Endodermal cell (in vitro differentiated cells): ENCODE measurements at regions not wholly inside any gene's neighbourhood (a gene's known extent, or its start where the extent isn't known, plus 50 kb on each side); places are given as distances from the start of the nearest gene placed in this dataset.

Experiments
- DNase-seq: peaks from one replicate; pipeline ENCODE4 v3.0.0-alpha.2; 2017
- H3K27ac ChIP-seq: 2 replicates; pipeline ENCODE4 v1.5.1; 2013; ENCODE audit warnings: mild to moderate bottlenecking, low read depth, low read length, moderate library complexity
- H3K27me3 ChIP-seq: 2 replicates; pipeline ENCODE4 v1.6.1; 2013; ENCODE audit warnings: mild to moderate bottlenecking, low read length, moderate library complexity; ENCODE audit not compliant: insufficient read depth, control insufficient read depth, poor library complexity, severe bottlenecking
- H3K36me3 ChIP-seq: 2 replicates; pipeline ENCODE4 v1.7.0; 2013; ENCODE audit warnings: mild to moderate bottlenecking, low read length, moderate library complexity; ENCODE audit not compliant: control insufficient read depth, insufficient read depth
- H3K4me1 ChIP-seq: one replicate; pipeline ENCODE4 v1.7.0; 2013; ENCODE audit warnings: low read length; ENCODE audit not compliant: control insufficient read depth, insufficient read depth
- H3K4me3 ChIP-seq: 2 replicates; pipeline ENCODE4 v1.5.1; 2013; ENCODE audit warnings: mild to moderate bottlenecking, low read length, moderate library complexity
- H3K9ac ChIP-seq: 2 replicates; pipeline ENCODE4 v1.6.1; 2013; ENCODE audit warnings: mild to moderate bottlenecking, low read length, moderate library complexity; ENCODE audit not compliant: poor library complexity, severe bottlenecking; ENCODE audit errors: extremely low read depth
- H3K9me3 ChIP-seq: 2 replicates; pipeline ENCODE4 v1.6.1; 2013; ENCODE audit warnings: mild to moderate bottlenecking, low read length, moderate library complexity; ENCODE audit not compliant: control insufficient read depth
- H3K27ac Mint-ChIP-seq: 2 replicates; pipeline ENCODE4 v1.8.0; 2020; ENCODE audit warnings: mixed read lengths
- H3K27me3 Mint-ChIP-seq: 2 replicates; pipeline ENCODE4 v1.8.0; 2021; ENCODE audit warnings: mild to moderate bottlenecking, mixed read lengths; ENCODE audit not compliant: insufficient read depth
- H3K36me3 Mint-ChIP-seq: 2 replicates; pipeline ENCODE4 v1.8.0; 2020; ENCODE audit warnings: low read depth, mixed read lengths
- H3K4me1 Mint-ChIP-seq: 2 replicates; pipeline ENCODE4 v1.8.0; 2020; ENCODE audit warnings: mixed read lengths
- H3K4me3 Mint-ChIP-seq: 2 replicates; pipeline ENCODE4 v1.8.0; 2020; ENCODE audit warnings: mild to moderate bottlenecking, moderate library complexity, mixed read lengths
- H3K9me3 Mint-ChIP-seq: 2 replicates; pipeline ENCODE4 v1.8.0; 2020; ENCODE audit warnings: mild to moderate bottlenecking, mixed read lengths
- WGBS, 2 experiments: methylation state at CpG; one replicate each; pipeline versions ENCODE4 v1.1.5 to v1.1.7; 2013; ENCODE audit warnings: missing lambda C conversion rate in 2 of 2, mixed read lengths in 1 of 2; ENCODE audit not compliant: insufficient coverage in 1 of 2, insufficient read length in 1 of 2; 5-methylcytosine and 5-hydroxymethylcytosine counted together
- TF ChIP-seq, protein P1 (sequence below): fragments of 200-600 bp; sonication (generic); conservative IDR thresholded peaks from 2 replicates; pipeline ENCODE4 v1.5.0; 2021; ENCODE audit warnings: antibody characterized with exemption, mild to moderate bottlenecking

- Histone ChIP-seq H3K27ac (peak overlapping the region; percentile 71), H3K9me3 (no peaks in the 10 kb centered on the region), H3K36me3 (no peaks in the 10 kb centered on the region), H3K9ac (no peak overlapping the region), H3K4me1 (peaks cover 1% of the 10 kb centered on the region), H3K27me3 (peaks cover 5% of the 10 kb centered on the region), H3K4me3 (no peak overlapping the region)
- Mint-ChIP-seq H3K27ac (no peak overlapping the region), H3K36me3 (no peaks in the 10 kb centered on the region), H3K4me3 (no peak overlapping the region), H3K27me3 (peaks cover 3% of the 10 kb centered on the region), H3K9me3 (no peaks in the 10 kb centered on the region), H3K4me1 (no peaks in the 10 kb centered on the region)
- 82 to 87% methylated on average over 6 to 9 of the region's 9 CpGs for WGBS, 2 experiments
- TF ChIP-seq, protein P1, sequence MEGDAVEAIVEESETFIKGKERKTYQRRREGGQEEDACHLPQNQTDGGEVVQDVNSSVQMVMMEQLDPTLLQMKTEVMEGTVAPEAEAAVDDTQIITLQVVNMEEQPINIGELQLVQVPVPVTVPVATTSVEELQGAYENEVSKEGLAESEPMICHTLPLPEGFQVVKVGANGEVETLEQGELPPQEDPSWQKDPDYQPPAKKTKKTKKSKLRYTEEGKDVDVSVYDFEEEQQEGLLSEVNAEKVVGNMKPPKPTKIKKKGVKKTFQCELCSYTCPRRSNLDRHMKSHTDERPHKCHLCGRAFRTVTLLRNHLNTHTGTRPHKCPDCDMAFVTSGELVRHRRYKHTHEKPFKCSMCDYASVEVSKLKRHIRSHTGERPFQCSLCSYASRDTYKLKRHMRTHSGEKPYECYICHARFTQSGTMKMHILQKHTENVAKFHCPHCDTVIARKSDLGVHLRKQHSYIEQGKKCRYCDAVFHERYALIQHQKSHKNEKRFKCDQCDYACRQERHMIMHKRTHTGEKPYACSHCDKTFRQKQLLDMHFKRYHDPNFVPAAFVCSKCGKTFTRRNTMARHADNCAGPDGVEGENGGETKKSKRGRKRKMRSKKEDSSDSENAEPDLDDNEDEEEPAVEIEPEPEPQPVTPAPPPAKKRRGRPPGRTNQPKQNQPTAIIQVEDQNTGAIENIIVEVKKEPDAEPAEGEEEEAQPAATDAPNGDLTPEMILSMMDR = no peak
- DNase-seq = no peak
Measured at GRCh38 chr2:217636991-217637561, 365.7 kb downstream of the TNS1 start.

GRCh38 chr2:217636578-217636977, 366.2 kb downstream of the TNS1 start:
- TF ChIP-seq, protein P1 = no peak
- Histone ChIP-seq H3K27me3 (peaks cover 5% of the 10 kb centered on the region), H3K9ac (no peak overlapping the region), H3K9me3 (no peaks in the 10 kb centered on the region), H3K4me1 (peaks cover 5% of the 10 kb centered on the region), H3K36me3 (no peaks in the 10 kb centered on the region), H3K4me3 (no peak overlapping the region), H3K27ac (peak overlapping the region; percentile 71)
- Mint-ChIP-seq H3K36me3 (no peaks in the 10 kb centered on the region), H3K4me3 (no peak overlapping the region), H3K27ac (no peak overlapping the region), H3K9me3 (no peaks in the 10 kb centered on the region), H3K27me3 (peaks cover 4% of the 10 kb centered on the region), H3K4me1 (no peaks in the 10 kb centered on the region)
- DNase-seq = no peak
- WGBS, 2 experiments = 79 to 90% methylated on average over 5 of the region's 5 CpGs

DNA sequence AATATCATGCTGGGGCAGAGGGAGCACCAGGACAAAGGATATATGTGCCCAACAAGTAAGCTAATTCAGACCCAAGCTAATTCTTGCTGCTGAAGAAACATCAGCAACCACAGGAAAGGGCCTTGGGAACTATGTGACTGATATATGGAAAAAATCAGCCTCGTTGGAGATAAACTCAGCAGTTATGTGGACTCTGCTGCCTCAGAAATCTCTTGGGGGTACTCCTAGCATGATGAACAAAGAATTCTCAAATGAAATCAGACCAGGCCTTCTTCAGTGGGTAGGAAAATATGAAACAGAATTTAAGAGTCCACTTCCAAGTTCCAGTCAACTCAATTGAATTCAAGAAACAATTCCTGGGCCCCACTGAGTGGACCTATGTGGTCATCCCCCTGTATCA, 367.9 kb downstream of the TNS1 start:
- WGBS, 2 experiments = 92 to 100% methylated on average over 1 of the region's 1 CpG
- peaks cover 5% of the 10 kb centered on the region for H3K4me1 ChIP-seq
- H3K27ac ChIP-seq = no peak overlapping the region
- no peaks in the 10 kb centered on the region for H3K36me3 Mint-ChIP-seq
- no peak overlapping the region for H3K4me3 Mint-ChIP-seq
- peaks cover 5% of the 10 kb centered on the region for H3K27me3 ChIP-seq
- no peak overlapping the region for H3K27ac Mint-ChIP-seq
- no peak for DNase-seq
- H3K4me1 Mint-ChIP-seq = no peaks in the 10 kb centered on the region
- no peaks in the 10 kb centered on the region for H3K9me3 ChIP-seq
- TF ChIP-seq, protein P1 = no peak
- H3K36me3 ChIP-seq = no peaks in the 10 kb centered on the region
- H3K9ac ChIP-seq = no peak overlapping the region
- peaks cover 4% of the 10 kb centered on the region for H3K27me3 Mint-ChIP-seq
- no peaks in the 10 kb centered on the region for H3K9me3 Mint-ChIP-seq
- H3K4me3 ChIP-seq = no peak overlapping the region
